ENCODE measurements at regions not wholly inside any gene's neighbourhood (a gene's known extent, or its start where the extent isn't known, plus 50 kb on each side); places are given as distances from the start of the nearest gene placed in this dataset.

DNA sequence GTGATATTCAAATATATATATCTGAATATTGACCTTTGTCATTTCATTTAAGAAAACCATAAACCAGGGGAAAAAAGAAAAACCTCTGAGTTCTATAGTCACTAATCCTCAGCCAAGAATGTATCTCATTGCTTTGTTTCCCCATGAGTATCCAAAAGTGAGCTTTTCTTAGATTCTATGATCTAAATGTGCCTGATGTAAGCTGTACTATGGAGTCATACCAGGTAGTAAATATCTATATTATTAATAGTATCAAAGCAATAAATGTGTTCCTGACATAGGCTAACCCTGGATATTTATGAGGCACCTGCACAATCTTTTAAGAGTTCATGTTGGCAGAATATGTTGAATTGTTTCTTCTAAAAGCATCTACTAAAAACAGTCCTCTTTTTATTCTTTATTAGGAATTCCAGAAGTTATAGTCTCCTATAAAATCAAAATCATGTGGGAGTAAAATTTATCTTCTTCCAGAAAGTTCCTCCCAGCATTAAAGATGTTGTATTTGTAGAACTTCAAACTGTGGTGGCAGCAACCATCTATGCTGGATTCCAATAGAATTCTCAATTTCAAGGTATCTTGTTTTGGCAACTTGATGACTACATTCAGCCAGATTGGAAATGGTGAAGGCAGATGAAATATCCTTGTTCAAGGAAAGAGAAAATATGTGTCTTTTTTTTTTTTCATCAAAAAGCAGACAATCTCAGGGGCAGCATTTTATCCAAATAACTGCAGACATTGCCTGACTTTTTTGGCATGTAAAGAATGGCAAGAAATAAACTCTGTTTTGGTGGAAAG is 139.7 kb upstream of the RASSF8 start:
- H3K9me3 Mint-ChIP-seq (ENCODE audit: low read depth), result peaks cover 4% of the 10 kb centered on the region
- no peaks in the 10 kb centered on the region for H3K4me1 Mint-ChIP-seq (ENCODE audit: low read depth)
- TF ChIP-seq, protein P1, sequence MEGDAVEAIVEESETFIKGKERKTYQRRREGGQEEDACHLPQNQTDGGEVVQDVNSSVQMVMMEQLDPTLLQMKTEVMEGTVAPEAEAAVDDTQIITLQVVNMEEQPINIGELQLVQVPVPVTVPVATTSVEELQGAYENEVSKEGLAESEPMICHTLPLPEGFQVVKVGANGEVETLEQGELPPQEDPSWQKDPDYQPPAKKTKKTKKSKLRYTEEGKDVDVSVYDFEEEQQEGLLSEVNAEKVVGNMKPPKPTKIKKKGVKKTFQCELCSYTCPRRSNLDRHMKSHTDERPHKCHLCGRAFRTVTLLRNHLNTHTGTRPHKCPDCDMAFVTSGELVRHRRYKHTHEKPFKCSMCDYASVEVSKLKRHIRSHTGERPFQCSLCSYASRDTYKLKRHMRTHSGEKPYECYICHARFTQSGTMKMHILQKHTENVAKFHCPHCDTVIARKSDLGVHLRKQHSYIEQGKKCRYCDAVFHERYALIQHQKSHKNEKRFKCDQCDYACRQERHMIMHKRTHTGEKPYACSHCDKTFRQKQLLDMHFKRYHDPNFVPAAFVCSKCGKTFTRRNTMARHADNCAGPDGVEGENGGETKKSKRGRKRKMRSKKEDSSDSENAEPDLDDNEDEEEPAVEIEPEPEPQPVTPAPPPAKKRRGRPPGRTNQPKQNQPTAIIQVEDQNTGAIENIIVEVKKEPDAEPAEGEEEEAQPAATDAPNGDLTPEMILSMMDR (IDR thresholded peaks at IDR 0.05; ENCODE audit: unreplicated experiment), result no peak
- H3K27ac Mint-ChIP-seq, result no peak overlapping the region
- DNase-seq (ENCODE audit: low spot score, unreplicated experiment), result no peak
- H3K27me3 Mint-ChIP-seq, result no peaks in the 10 kb centered on the region
- no peak overlapping the region for H3K4me3 Mint-ChIP-seq (ENCODE audit: low read depth)
- no peaks in the 10 kb centered on the region for H3K36me3 Mint-ChIP-seq (ENCODE audit: insufficient read depth)

DNA sequence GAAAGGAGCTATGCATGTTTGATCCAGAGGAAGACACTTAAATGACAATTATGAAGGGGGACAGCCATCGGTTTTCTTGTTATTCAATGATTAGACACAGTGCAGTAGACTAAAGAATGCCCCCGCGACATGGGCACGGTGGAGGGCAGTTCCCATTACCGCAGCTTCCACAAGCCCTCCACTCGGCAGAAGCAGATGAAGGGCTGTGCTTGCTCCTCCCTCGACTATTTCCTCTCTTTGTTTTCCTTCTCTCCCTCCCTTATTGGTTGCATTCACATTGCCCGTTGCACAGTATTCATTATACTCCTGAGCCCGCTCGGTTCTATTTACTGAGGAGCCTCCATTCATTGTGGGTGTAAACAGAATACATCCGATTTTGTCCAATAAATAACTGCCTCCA is 138.8 kb upstream of the RASSF8 start:
- Mint-ChIP-seq H3K36me3 (ENCODE audit: insufficient read depth) (no peaks in the 10 kb centered on the region), H3K27ac (no peak overlapping the region), H3K4me3 (ENCODE audit: low read depth) (no peak overlapping the region), H3K27me3 (no peaks in the 10 kb centered on the region), H3K9me3 (ENCODE audit: low read depth) (peaks cover 4% of the 10 kb centered on the region), H3K4me1 (ENCODE audit: low read depth) (no peaks in the 10 kb centered on the region)
- no peak for DNase-seq (ENCODE audit: low spot score, unreplicated experiment)
- TF ChIP-seq, protein P1 (IDR thresholded peaks at IDR 0.05; ENCODE audit: unreplicated experiment), result no peak

DNA sequence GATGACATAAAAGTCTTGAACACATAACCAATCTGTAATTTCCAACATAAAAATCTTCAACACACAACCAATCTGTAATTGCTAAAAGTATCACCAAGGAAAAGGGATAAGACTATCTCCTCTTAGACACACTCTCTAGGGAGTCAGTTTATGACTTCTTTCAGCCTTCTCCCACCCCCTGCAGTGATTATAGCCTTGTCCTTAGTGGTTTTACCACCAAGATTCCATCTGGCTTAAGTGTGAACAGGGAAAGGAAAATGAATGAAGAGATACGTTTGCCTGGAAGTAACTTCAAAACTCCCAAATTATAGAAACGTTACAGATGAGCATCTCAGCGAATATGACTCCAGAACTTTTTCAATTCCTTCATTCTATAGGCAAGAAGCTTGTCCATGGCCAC is 136.2 kb upstream of the RASSF8 start:
- Mint-ChIP-seq H3K36me3 (ENCODE audit: insufficient read depth) (no peaks in the 10 kb centered on the region), H3K9me3 (ENCODE audit: low read depth) (no peaks in the 10 kb centered on the region), H3K4me1 (ENCODE audit: low read depth) (no peaks in the 10 kb centered on the region), H3K27ac (no peak overlapping the region), H3K4me3 (ENCODE audit: low read depth) (no peak overlapping the region), H3K27me3 (no peaks in the 10 kb centered on the region)
- TF ChIP-seq, protein P1 (IDR thresholded peaks at IDR 0.05; ENCODE audit: unreplicated experiment), result no peak
- DNase-seq (ENCODE audit: low spot score, unreplicated experiment), result no peak

DNA sequence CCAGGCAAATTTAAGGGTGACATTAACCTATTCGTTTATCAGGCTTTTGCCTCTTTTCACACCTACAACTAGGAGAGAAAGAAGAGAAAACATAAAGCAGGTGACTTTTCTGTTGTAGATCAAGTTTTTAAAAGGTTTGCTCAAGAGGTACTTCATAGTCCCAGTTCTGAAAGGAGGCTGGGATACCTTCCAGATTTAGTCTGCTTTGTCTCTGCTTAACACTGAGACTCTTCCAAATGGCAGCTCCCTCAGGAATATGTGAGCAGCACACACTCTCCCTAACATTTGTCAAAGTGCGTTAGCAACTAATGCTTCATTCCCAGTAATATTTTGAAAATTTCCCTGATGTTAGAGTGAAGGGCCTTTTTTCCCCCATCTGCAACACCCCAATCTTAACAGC is 133.7 kb upstream of the RASSF8 start:
- Mint-ChIP-seq H3K4me3 (ENCODE audit: low read depth) (no peak overlapping the region), H3K4me1 (ENCODE audit: low read depth) (no peaks in the 10 kb centered on the region), H3K27me3 (peaks cover 3% of the 10 kb centered on the region), H3K27ac (no peak overlapping the region), H3K9me3 (ENCODE audit: low read depth) (no peaks in the 10 kb centered on the region), H3K36me3 (ENCODE audit: insufficient read depth) (no peaks in the 10 kb centered on the region)
- DNase-seq (ENCODE audit: low spot score, unreplicated experiment), result no peak
- TF ChIP-seq, protein P1 (IDR thresholded peaks at IDR 0.05; ENCODE audit: unreplicated experiment), result no peak

DNA sequence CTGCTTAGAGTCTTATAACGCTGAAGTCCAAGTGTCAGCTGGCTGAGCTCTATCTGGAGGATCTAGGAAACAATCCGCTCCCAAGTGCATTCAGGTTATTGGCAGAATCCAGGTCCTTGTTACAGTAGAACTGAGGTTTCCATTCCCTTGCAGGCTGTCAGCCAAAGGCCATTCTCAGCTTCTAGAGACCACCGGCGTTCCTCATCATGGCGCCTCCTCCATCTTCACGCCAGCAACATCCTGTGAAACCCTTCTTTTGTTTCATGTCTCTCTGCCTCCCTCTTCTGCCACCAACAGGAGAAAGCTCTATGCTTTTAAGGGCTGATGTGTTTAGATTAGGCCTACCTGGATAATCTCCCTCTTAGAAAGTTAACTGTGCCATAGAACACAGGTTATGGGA is 133.0 kb upstream of the RASSF8 start:
- Mint-ChIP-seq H3K4me3 (ENCODE audit: low read depth) (no peak overlapping the region), H3K9me3 (ENCODE audit: low read depth) (no peaks in the 10 kb centered on the region), H3K36me3 (ENCODE audit: insufficient read depth) (no peaks in the 10 kb centered on the region), H3K27me3 (peaks cover 3% of the 10 kb centered on the region), H3K27ac (no peak overlapping the region), H3K4me1 (ENCODE audit: low read depth) (no peaks in the 10 kb centered on the region)
- no peak for DNase-seq (ENCODE audit: low spot score, unreplicated experiment)
- TF ChIP-seq, protein P1 (IDR thresholded peaks at IDR 0.05; ENCODE audit: unreplicated experiment), result no peak

Measured in progenitor cell of endocrine pancreas (in vitro differentiated cells).